ENCODE measurements at regions not wholly inside any gene's neighbourhood (a gene's known extent, or its start where the extent isn't known, plus 50 kb on each side); places are given as distances from the start of the nearest gene placed in this dataset.

DNA sequence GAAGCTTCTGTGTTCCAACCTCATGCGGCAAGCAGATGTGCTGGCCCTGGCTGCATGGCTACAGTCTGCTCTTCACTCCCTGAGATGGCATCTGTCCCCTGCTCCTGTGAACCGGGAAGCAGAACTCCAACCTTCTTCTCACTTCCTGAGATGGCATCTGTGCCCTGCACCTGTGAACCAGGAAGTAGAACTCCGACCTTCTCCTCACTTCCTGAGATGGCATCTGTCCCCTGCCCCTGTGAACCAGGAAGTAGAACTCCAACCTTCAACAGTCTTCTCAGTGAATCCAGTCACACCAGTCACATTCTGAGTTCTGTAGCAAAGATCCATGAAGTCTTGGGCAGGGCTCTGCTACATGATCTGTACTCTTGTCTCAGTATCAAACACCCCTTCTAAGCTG lies 887.2 kb upstream of the KLHL29 start:
- ATAC-seq: no peak
- intact Hi-C loops (cut with DNase I): no loop called here
- TF ChIP-seq, protein P1, sequence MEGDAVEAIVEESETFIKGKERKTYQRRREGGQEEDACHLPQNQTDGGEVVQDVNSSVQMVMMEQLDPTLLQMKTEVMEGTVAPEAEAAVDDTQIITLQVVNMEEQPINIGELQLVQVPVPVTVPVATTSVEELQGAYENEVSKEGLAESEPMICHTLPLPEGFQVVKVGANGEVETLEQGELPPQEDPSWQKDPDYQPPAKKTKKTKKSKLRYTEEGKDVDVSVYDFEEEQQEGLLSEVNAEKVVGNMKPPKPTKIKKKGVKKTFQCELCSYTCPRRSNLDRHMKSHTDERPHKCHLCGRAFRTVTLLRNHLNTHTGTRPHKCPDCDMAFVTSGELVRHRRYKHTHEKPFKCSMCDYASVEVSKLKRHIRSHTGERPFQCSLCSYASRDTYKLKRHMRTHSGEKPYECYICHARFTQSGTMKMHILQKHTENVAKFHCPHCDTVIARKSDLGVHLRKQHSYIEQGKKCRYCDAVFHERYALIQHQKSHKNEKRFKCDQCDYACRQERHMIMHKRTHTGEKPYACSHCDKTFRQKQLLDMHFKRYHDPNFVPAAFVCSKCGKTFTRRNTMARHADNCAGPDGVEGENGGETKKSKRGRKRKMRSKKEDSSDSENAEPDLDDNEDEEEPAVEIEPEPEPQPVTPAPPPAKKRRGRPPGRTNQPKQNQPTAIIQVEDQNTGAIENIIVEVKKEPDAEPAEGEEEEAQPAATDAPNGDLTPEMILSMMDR (IDR thresholded peaks at IDR 0.05): no peak
- Histone ChIP-seq H3K4me3 (no peak overlapping the region), H3K4me1 (no peaks in the 10 kb centered on the region), H3K27me3 (no peaks in the 10 kb centered on the region), H3K27ac (no peak overlapping the region), H3K36me3 (no peaks in the 10 kb centered on the region), H3K9me3 (no peaks in the 10 kb centered on the region)
- no peak for DNase-seq

DNA sequence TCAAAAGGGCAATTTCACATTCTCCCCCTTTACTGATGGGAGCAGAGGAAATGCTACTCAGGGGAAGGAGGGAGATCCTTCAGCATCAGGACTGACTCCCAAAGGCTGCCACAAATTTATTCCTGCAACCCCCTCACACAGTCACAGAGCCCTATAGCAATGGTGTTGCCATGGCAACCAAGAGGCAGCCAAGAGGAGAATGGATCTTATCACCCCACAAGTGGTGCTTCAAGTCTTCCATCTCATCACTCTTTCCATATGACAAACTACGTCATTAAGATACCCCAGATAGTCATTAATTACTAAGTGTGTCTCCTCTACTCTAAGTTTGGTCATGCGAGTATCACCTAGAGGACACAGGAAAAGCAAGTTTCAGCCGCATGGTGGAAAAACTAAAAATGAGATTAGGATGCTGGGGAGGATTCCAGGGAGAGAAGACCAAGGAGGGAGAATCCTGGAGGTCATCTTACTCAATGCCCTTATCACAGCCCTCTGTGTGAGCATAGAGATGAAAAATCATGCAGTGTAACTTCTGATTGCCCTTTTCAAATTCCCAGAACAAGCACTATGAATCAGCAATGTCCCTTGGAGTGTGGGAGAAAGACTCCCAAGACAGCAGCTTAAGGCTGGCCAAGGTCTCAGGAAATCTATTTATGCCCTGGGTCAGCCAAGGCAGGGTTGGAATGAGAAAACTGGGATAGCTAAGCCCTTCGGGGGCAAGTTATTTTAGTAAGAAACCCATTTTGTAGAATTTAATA lies 885.7 kb upstream of the KLHL29 start:
- TF ChIP-seq, protein P1 (IDR thresholded peaks at IDR 0.05): no peak
- no peak overlapping the region for H3K27ac ChIP-seq
- intact Hi-C loops (cut with DNase I): no loop called here

DNA sequence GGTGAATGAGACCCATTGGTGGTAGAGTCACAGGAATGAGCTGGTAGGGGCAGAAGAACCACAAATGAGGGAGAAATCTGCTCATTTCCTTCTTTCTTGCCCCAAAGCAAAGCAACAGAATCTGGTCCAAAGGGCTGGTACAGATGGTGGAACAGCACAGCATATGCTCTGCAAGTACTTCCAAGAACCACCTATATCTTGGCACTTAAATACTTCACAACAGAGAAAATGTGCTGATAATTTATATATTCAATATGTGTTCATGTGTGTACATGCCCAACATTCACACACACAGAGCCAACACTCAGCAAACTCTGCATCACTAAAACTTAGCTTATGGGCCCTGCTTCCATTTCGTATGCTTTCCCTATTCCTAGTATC lies 884.4 kb upstream of the KLHL29 start:
- Histone ChIP-seq H3K36me3 (no peaks in the 10 kb centered on the region), H3K4me1 (no peaks in the 10 kb centered on the region), H3K4me3 (no peak overlapping the region), H3K9me3 (no peaks in the 10 kb centered on the region), H3K27ac (no peak overlapping the region), H3K27me3 (no peaks in the 10 kb centered on the region)
- intact Hi-C loops (cut with DNase I): no loop called here
- no peak for DNase-seq
- TF ChIP-seq, protein P1 (IDR thresholded peaks at IDR 0.05): no peak
- ATAC-seq: no peak

More for the DNA sequence above, 885.7 kb upstream of the KLHL29 start:
- Histone ChIP-seq H3K27me3 (no peaks in the 10 kb centered on the region), H3K36me3 (no peaks in the 10 kb centered on the region), H3K4me1 (no peaks in the 10 kb centered on the region), H3K9me3 (no peaks in the 10 kb centered on the region), H3K4me3 (no peak overlapping the region)
- no peak for DNase-seq
- peak; percentile 49 for ATAC-seq

DNA sequence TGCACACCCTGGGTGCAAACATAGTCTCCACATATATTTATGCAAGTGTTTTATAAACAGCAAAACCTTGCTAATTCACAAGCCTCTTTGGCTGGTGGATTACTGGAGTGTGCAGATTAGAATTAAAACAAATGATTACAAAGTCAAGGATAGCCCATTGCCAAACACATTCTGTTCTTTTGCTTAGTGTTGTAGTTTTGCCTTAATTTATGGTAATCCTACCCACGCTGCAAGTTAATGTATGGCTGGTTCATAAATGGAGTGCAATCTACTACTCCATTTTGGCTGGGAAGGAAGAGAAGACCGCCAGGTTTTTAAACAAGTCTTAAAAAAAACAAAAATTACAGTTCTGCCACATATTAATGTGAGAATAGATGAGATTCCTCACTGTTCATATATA lies 883.1 kb upstream of the KLHL29 start:
- Histone ChIP-seq H3K9me3 (no peaks in the 10 kb centered on the region), H3K4me1 (no peaks in the 10 kb centered on the region), H3K4me3 (no peak overlapping the region), H3K27ac (no peak overlapping the region), H3K36me3 (no peaks in the 10 kb centered on the region), H3K27me3 (no peaks in the 10 kb centered on the region)
- ATAC-seq: no peak
- TF ChIP-seq, protein P1 (IDR thresholded peaks at IDR 0.05): no peak
- intact Hi-C loops (cut with DNase I): no loop called here
- no peak for DNase-seq

DNA sequence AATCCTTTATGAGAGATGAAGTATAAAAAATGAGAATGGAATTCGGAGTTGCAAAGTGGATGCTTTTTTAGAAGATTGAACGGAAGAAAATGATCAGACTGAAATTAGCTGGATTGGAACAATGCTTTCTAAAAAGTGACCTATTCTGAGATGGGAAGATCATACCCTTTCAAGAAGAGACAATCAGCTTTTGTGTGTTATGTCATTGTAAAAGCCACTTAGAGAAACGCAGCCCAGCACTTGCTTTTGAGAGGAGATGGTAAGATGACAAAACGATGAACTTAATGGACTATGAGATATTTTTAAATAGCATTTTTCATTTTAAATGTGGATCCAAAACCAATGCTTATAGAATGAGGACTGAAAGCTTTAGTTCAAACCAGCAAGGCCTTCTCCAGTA lies 871.4 kb upstream of the KLHL29 start:
- no peak overlapping the region for H3K4me3 ChIP-seq
- no peaks in the 10 kb centered on the region for H3K4me1 ChIP-seq
- no peaks in the 10 kb centered on the region for H3K36me3 ChIP-seq
- intact Hi-C loops (cut with DNase I): no loop called here
- H3K9me3 ChIP-seq: no peaks in the 10 kb centered on the region
- DNase-seq: no peak
- no peak overlapping the region for H3K27ac ChIP-seq
- ATAC-seq: no peak
- TF ChIP-seq, protein P1 (IDR thresholded peaks at IDR 0.05): no peak
- H3K27me3 ChIP-seq: no peaks in the 10 kb centered on the region
